ENCODE measurements at regions not wholly inside any gene's neighbourhood (a gene's known extent, or its start where the extent isn't known, plus 50 kb on each side); places are given as distances from the start of the nearest gene placed in this dataset.
"Not testable (repeated sequence)": the region's sequence is repeated elsewhere in the genome, so short reads cannot be mapped to it uniquely, and the experiment has no call there.

DNA sequence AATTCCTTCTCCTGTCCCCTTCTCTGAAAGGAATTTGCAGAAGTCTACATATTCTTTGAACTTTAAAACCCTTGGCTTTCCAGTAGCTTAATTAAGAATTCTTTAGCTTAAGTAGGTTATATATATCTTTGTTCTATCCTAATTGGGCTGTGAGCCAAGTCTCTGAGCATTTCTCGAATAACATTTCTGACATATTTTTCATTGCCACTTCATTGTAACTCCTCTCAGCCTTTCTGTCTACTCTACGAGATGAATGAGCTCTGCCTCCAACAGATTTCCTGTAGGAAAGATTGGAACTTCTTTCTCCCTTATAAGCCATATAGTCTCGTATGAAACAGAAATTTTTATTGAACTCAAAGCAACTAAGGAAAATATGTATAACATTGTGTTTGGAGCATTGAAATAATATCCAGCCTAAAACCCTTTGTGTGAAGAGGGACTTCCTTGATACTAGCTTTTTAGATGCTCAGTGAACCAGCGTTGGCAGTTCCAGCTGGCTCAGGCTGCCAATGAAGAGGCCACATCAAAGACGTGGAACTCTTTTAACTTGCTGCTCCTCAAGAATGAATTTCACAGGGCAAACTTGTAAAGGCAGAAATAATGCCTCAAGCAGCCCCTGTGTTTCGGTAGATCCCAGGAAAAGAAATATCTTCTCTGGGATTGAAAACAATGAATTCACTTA lies 87.7 kb upstream of the NOX3 start:
- no peak for DNase-seq

DNA sequence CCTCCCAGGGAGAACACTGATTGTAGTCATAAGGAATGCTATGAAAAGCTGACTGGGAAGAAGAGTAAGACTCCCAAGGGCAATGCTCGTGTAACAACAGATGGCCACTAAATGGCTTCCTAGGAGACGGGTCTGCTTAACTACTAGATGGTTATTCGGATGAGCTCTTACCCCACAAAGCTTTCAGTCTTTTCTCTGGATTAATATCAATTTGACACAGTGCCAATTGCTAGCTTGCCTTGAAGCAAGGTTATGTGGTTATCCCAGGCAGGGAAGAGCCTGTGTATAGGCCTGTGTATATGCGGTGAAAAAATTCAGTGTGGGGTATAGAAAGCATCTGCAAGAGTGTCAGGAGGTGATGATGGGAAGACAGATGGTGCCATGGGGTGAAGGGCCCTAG lies 86.4 kb upstream of the NOX3 start:
- no peak for DNase-seq

DNA sequence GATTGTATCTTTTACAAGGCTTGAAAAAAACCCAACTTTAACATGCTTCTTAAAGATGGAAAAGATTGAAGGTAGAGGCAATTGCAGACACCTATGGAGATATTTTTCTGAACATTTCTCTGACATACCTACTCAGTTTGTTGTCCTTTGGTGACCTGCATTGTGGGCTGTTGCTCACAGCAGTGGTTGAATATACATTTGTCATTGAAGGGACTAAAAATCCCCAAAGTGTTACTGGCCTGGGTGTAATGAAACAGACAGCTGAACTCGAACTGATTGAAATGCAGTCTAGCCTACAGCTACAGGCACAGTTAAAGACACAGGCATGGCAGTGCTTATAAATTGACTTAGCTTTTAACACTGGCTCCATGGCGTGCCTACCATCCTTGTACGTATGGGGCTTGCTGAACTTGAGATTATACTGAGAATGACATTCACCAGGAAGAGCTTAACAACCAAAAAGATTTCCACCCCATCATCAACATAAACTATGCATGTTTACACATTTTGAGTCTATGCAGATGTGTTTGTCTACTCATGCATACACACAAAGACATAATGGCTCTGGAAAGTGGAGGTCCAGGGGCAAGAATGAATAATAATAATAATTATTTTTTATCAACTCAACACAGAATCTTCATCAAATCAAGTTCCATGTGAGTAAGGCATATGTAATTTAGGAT lies 83.2 kb upstream of the NOX3 start:
- DNase-seq, result no peak

DNA sequence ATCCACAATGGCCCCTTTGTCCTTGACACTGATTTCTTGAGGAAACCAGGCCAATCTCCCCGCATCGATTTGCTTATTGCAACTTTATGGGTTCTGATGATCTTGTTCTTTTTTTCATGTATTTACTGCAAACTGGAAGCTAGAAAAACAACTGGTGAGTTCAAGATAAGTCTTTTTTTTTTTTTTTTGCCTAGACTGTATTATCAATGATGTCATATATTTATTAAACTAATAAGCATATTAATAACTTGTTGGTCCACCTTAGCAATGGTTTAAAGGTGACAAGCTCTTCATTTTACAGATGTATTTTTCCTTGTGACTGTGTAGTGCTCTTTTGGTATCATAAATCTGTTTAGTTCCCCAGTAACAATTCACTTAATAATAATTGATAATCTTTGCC lies 79.0 kb upstream of the NOX3 start:
- DNase-seq, result no peak

DNA sequence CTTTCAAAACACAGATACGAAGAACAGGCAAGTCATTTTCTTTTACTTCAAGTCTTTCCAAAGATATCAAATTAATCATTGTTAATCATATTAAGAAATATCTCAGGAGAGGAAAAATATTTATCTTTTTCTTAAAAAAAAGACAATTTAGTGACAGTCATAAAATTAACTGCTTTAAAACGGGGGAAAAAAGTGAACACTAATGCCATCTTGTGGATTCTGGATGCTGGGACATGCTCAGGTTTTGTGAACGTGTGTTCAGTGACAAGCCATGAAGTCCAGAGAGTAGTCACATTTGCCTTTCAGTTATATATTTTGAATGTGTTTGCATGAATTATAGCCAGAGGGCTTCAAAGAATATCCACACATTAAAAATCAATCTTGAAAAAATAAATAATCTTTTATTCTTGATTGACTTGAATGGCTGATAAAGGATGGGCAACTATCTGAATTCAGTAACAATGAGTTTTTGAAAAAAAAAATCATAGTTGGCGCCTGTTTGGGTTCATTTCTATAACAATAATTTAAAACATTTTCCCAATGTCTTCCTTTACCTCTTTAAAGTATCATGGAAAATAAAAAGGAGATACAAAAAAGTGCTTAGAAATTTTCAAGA lies 74.7 kb upstream of the NOX3 start:
- DNase-seq, result peak; percentile 13

DNA sequence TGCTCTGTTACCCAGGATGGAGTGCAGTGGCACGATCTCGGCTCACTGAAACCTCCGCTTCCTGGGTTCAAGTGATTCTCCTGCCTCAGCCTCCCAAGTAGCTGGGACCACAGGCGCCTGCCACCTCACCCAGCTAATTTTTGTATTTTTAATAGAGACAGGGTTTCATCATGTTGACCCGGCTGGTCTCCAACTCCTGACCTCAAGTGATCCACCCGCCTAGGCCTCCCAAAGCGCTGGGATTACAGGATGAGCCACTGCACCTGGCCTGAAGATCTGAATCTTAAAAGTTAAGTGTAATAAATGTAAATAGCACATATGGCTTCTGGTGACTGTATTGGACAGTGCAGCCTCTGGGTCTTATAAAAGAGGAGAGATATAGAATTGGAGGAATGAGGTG lies 74.2 kb upstream of the NOX3 start:
- not testable (repeated sequence) for DNase-seq

DNA sequence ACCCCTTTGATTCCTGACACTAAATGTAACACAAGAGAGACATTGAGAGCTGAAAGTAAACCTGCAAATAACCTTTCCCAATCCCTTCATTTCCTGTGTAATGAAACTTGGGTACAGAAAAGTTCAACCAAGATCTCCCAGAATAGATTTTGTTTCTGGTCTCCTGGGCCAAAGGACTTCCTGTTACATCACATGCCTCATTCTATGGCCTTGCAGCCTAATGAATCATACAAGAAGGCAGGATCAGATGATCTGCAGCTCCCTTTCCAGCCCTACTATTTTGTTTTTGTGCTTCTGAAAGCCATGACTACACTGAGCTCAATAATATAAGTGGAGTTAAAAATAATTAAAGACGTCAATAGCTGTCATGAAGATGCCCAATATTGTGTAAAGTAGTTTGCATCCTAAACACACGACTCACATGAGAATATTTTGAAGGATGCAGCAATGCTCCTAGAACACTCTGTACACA lies 73.4 kb upstream of the NOX3 start:
- DNase-seq, result no peak

DNA sequence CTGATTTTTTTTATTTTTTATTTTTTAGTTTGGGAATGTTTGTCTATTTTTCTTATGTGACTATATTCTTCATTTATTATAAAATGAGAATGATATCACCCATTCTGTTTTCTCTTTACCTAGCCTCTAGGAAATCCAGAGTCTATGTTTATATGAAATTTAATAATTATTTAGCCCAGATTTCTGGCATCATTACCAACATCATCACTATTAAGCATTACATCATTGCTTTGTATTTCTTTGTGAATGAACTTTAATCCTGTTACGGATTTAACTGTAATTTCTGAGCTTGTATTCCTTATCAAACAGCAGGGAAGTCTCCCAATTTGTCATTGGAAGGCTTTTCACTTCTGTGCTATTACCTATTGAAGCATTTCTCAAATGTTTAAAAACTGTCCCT lies 72.7 kb upstream of the NOX3 start:
- no peak for DNase-seq

DNA sequence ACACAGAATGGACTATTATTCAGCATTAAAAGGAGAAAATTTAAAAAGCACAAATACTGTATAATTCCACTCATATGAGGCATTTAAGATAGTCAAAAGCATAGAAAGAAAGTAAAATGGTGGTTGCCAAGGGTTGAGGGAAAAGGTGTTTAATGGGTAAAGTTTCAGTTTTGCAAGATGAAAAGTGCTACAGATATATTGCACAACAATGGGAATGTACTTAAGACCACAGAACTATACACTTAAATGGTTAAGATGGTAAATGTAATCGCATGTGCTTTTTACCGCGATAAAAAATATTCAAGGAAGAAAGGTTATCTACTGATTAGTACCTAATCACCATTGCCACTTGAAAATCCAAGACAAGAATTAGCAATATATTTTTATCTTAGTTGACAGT lies 71.8 kb upstream of the NOX3 start:
- DNase-seq, result no peak

DNA sequence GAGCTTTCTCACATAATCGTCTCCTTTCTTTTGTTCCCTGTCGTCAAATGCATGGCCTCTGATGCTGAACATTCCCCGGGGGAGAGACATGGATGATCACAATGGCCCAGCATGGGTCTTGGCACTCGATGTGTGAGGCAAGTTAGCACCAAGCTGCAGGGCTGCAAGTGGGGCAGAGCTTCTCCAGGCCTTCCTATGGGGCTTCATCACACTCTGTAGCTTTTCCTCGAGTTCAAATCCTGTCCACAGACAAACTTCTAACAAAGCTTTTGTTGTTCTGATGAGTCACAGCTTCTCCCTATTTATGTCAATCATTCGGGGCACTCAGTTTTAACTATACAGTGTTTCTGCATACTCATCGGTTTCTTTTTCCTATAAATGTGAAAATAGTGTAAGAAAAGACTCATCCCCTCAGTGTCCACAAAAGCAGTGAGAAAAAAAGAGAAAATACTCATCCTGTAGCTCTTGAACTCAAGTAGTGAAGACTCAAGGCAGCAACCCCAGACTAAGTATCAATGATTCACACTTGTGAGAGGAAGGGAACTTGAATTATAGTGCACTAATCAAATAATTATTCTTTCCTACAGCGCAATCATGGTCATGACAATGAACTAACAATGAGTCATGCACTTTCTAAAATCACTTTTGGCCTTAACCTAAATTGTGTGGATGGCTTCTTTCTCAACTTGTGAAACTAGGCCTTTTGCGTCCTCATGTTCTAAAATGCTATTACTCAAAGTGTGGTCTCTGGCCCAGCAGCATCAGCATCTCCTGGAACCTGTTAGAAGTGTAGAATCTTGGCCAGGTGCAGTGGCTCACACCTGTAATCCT lies 68.4 kb upstream of the NOX3 start:
- peak; percentile 87 for DNase-seq

DNA sequence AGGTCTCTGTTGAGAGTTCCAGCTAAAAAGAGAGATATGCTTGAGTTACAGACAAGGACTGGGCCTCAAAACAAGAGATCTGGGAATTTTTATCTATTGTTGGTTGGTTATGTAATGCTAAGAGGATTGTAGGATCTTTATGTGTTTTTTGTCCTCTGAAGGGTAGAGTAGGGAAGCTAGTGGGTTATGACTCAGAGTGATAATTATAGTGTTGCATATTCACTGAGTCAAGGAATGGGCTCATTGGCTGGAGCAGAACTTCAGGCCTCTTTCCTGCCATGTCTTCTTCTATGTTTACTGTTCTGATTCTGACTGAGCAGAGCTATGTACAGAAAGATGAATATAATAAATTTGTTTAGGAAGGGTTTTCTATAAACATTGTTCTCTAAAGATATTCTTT lies 66.1 kb upstream of the NOX3 start:
- DNase-seq, result no peak

DNA sequence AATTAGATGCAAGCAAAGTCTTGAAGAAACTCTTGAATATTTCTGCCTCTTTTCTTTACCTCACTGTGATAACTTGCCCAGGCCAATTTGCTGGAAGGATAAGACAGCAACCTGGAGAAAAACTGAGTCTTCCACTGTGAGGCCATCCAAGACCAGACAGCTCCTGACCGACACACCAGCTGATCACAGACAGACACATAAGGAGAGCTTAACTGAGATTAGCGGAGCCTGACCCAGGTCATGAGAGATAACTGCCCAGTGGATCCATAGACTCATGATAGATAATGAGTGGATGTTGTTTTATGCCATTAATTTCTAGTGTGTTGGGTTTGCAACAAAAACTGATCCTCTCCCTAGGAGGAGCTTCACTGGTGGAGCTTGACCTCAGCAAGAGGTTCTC lies 64.4 kb upstream of the NOX3 start:
- no peak for DNase-seq

DNA sequence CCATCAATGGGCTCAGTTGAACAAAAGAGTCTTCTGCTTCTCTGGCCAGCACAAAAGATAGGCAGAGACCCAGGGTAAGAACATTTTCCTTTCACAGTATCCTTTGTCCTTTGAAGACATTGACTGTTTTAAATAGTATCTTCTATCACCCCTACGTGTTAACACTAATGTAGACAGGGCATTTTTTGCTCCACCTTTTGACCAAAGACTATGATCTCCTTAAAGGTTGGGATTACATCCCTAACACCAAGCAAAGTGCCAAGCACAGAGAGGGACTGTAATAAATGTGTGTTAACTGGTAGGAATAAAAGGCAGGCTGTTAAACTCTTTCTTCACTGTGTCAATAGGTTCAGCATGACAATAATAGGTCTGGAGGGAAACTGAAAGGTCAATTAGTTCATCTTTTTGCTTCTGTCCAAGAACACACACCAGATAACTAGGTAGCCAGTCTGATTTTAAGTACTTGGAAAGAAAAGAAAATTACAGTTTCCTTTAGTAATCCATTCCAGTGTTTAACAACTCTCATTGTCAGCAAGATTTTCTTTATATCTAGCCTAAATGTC lies 63.6 kb upstream of the NOX3 start:
- no peak for DNase-seq

DNA sequence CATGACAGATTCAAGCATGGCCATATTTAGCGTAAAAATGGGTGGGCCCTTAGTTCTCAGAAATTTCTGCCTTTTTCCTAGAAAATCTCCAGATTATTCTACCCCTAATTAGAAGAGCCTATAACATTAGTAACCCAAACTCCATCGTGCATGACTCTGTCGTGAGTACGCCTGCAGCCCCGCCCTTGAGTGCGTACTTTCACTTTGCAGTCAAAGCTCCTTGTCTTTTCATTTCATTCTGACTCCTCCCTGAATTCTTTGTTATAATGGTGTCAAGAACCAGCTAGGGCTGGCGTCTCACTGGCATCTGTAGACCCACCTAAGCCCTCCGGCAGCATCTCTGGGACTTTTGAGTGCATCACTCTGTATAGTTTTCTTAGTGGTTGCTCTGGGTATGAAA lies 61.7 kb upstream of the NOX3 start:
- no peak for DNase-seq

DNA sequence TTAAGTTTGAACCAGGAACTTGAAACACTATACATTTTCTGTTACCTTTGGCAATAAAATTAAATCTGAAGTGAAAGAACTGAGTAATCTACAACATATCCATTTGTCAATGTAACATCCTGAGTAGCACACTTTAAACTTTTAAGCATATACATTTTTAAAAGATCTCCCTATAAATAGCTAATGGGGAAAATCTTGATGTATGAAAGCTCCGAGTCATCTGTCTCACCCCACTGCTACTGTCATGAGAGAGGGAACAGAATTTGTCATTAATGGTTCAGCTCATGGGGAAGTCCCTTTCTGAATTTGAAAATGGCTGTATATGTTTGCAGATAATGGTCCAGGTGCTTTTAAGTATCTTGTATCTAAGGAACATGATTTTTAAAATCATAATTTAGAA lies 55.2 kb upstream of the NOX3 start:
- no peak for DNase-seq

DNA sequence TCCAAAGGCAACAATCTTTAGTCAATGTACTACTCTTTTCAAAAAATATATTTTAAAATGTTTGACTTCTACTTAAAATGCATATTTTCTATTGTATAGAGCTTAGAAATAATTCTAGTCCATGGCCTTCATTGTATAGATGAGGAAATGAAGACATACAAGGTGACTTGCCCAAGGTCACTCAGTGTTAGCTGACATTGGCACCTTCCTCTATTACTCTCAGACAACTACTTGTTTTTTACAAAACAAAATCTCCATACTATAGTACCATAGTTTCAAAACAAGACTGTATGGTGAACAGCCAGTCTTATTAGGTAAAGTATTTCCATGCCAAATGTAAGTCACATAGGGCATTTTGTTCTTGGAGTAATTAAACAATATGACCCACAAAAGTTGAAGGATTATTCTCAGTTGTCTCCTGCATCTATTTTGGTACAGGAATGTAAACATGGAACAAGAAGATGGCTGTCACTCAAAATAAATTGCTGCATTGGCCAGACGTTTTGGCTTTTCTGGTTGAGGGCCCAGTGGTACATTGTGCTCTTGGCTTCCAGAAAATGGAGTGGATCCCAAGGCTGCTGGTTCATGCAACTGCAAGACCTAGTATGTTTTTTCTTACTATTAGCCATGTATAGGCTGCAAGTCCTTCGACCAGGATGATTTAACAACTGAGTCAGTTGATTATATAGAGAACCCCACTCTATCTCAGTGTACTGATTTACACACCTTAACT lies 54.3 kb upstream of the NOX3 start:
- no peak for DNase-seq

DNA sequence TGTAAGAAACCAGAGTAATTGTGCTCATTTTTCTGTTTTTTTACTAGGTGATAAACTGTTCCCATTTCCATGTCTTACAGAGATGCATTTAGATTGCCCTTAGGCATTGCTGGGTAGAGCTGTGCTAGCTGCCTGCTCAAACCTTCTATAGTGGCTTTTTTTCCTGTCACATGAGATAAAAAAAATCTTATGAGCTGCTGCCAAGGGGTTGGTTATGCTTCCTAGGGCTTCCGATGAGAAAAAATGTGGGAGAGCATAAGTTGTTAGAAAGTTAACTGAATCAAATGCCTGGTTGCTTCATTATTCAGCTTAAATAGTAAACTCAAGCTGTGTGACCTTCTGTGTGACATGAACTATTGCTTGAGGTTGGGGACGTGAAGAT lies 50.0 kb upstream of the NOX3 start:
- no peak for DNase-seq

Data from NCI-H345 (cell line).